Dendritic cell treated with granulocyte-macrophage colony-stimulating factor and Interleukin-4, amounts not matched to agents 40 ng/mL and 50 ng/mL, for 4 days (primary cell): ENCODE measurements at regions not wholly inside any gene's neighbourhood (a gene's known extent, or its start where the extent isn't known, plus 50 kb on each side); places are given as distances from the start of the nearest gene placed in this dataset.

Experiments
- H3K27ac Mint-ChIP-seq: one replicate; pipeline ENCODE4 v1.8.0; 2022; ENCODE audit warnings: mild to moderate bottlenecking, mixed read lengths
- H3K27me3 Mint-ChIP-seq: one replicate; pipeline ENCODE4 v1.8.0; 2022; ENCODE audit warnings: mild to moderate bottlenecking, mixed read lengths
- H3K36me3 Mint-ChIP-seq: one replicate; pipeline ENCODE4 v1.8.0; 2022; ENCODE audit warnings: low read depth, mixed read lengths
- H3K4me1 Mint-ChIP-seq: one replicate; pipeline ENCODE4 v1.8.0; 2022; ENCODE audit warnings: low read depth, mixed read lengths
- H3K4me3 Mint-ChIP-seq: one replicate; pipeline ENCODE4 v1.8.0; 2022; ENCODE audit warnings: mild to moderate bottlenecking, moderate library complexity, mixed read lengths
- H3K9me3 Mint-ChIP-seq: one replicate; pipeline ENCODE4 v1.8.0; 2022; ENCODE audit warnings: mixed read lengths
- intact Hi-C: fragments of 100-400 bp; cut with micrococcal nuclease; formaldehyde crosslinking; loops from one replicate; pipeline ENCODE4 v1.15.0; 2022

DNA sequence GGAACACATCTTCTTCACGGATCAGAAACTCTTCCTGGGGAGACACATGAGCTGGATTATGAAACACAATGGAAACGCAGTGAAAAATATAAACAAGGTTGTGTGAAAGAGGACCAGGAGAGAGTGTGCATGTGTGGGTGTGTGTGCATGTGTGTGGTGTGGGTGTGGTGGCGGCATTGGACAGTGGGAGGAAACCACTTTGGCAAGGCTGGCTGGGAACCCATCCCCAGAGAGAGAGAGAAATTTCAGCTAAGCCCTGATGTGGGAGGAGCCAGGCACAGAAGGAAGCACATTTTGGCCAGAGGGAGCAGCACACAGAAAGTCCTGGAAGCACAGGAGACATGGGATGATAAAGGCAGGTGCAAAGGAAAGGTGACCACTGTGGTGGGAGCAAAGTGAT, 147.6 kb upstream of the COPS8 start:
- H3K36me3 Mint-ChIP-seq: no peaks in the 10 kb centered on the region

DNA sequence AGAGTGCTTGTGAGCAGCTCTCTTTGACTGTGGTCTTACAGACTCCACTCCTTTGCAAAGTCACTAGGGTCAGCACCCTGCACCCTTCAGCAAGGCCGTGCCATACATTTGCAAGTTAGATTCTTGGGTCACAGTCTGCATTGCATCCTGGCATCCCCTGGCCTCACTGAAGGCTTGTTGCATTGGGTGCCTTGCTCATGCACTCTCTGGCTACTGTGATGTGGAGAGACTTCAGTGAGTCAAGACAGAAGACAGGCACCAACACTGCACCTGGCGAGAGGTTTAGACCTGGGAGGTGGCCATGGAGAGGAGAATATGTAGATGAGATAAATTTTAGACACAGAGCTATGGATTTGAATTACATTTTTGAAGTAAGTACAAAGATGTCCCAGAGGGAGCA, 146.4 kb upstream of the COPS8 start:
- Mint-ChIP-seq H3K36me3 (no peaks in the 10 kb centered on the region), H3K4me3 (no peak overlapping the region), H3K27me3 (peaks cover 30% of the 10 kb centered on the region), H3K9me3 (no peaks in the 10 kb centered on the region), H3K27ac (no peak overlapping the region), H3K4me1 (peaks cover 5% of the 10 kb centered on the region)
- intact Hi-C loops: no loop called here

More for the DNA sequence above, 147.6 kb upstream of the COPS8 start:
- Mint-ChIP-seq H3K4me1 (peaks cover 5% of the 10 kb centered on the region), H3K27ac (no peak overlapping the region), H3K4me3 (no peak overlapping the region), H3K9me3 (no peaks in the 10 kb centered on the region), H3K27me3 (peaks cover 27% of the 10 kb centered on the region)
- intact Hi-C loops: no loop called here

DNA sequence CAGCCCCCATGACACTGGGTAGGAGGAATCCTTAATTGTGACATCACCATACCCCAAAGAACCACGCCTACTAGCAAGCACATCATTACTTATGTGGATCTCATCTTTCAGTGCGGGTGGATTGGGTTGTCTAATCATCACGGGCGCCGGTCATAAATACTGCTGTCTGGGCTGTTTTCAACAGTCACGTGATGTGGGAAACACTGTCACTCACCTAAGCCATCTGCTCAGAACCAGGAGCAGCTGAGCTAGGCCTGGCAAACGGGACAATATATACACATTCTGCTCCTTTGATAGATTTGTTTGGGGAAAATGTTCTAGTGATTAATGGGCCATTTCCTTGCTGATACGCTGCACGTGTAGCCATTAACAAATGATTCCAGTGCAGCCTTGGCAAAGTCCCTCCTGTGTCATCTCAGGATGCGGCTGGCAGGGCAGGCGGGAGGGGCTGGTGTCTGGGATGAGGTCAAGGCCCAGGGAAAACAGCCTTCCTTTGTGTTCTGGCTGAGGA, 145.9 kb upstream of the COPS8 start:
- no peaks in the 10 kb centered on the region for H3K36me3 Mint-ChIP-seq
- intact Hi-C loops: no loop called here
- peaks cover 28% of the 10 kb centered on the region for H3K27me3 Mint-ChIP-seq
- H3K4me3 Mint-ChIP-seq: no peak overlapping the region
- no peaks in the 10 kb centered on the region for H3K9me3 Mint-ChIP-seq
- H3K4me1 Mint-ChIP-seq: peaks cover 5% of the 10 kb centered on the region
- no peak overlapping the region for H3K27ac Mint-ChIP-seq

DNA sequence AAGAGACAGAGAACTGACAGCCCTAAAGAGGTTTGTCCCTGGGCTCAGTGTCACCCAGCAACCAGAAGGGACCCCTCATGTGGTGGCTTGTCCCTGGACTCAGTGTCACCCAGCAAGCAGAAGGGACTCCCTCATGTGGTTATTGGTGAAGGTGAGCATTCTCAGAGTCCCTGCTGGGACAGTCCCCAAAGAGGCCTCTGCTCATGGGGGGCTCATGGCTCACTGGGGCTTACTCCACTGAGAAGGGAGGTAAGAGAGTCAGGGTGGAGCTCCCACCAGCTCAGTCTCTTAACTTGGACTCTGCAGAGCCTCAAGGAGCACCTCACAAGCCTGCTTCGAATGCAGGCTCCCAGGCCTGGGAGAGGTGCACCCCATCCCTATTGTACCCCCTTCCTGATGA, 145.2 kb upstream of the COPS8 start:
- H3K4me3 Mint-ChIP-seq: no peak overlapping the region
- peaks cover 5% of the 10 kb centered on the region for H3K4me1 Mint-ChIP-seq
- peaks cover 21% of the 10 kb centered on the region for H3K27me3 Mint-ChIP-seq
- no peaks in the 10 kb centered on the region for H3K9me3 Mint-ChIP-seq
- intact Hi-C loops: no loop called here
- no peaks in the 10 kb centered on the region for H3K36me3 Mint-ChIP-seq
- H3K27ac Mint-ChIP-seq: no peak overlapping the region

DNA sequence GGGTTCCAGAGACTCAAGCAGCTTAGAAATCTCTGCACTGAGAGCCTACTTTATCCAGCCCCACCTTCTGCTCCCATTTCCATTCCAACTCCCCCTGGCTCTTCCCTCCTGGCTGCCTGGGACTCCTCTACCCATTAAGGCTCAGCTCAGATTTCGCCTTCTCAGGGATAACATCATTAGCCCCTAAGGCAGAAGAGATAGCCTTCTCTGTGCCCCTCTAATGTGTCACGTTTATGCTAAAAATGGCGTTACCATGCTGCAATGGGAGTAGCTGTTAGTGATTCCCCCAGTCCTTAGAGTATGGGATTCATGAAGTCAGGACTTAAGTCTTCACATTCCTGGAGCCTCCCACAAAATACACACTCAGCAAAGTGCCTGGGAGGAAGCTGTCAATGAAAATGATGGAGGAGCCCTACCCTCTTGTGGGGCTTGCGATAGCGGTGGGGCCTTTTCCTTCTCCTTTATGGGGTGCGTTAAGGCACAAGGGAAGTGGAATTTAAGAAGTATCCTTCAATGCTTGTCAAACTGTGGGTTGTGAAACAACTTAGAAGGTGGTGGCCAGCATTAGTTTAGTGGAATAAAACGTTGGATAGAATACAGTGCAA, 144.7 kb upstream of the COPS8 start:
- Mint-ChIP-seq H3K36me3 (no peaks in the 10 kb centered on the region), H3K27me3 (peaks cover 17% of the 10 kb centered on the region), H3K9me3 (no peaks in the 10 kb centered on the region), H3K4me3 (no peak overlapping the region), H3K4me1 (peaks cover 5% of the 10 kb centered on the region), H3K27ac (no peak overlapping the region)
- intact Hi-C loops: no loop called here

DNA sequence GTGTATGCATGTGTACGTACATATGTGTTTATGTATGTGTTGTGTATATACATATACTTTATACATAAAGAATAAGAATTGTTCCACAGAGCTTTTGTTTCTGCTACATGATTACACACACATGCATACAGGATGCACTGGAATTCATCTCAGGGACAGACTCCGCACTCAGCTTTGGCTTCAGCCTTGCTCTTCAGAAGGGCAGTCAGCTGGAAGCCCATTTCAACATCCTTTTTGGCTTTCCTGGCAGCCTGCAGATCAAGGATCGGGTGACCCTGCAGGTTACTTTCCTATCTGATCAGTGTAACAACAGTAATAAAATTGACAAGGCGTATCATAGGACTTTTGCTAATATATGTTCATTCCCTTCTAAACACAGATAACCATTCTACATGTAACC, 144.1 kb upstream of the COPS8 start:
- Mint-ChIP-seq H3K36me3 (no peaks in the 10 kb centered on the region), H3K4me1 (peaks cover 5% of the 10 kb centered on the region), H3K9me3 (no peaks in the 10 kb centered on the region), H3K27ac (no peak overlapping the region), H3K27me3 (peaks cover 20% of the 10 kb centered on the region), H3K4me3 (no peak overlapping the region)
- intact Hi-C loops: no loop called here

DNA sequence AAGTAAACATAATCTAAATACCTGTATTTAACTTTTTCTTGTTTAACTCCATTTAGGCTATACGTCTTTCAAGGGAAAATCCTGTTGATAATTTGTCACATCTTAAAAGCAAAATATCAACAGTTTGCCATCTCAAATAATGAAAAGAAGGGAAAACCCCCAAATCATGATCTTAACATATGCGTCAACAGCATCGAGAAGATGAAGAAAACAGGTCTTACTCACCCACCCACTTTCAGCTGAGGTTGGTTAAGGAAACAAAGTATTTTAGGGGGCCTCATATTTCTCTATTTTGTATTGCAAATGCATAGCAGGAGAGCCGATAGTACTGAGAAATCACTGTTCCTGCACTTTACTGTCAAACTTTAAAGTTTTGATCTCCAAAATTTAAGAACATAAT, 143.1 kb upstream of the COPS8 start:
- Mint-ChIP-seq H3K36me3 (no peaks in the 10 kb centered on the region), H3K9me3 (no peaks in the 10 kb centered on the region)
- intact Hi-C loops: no loop called here

DNA sequence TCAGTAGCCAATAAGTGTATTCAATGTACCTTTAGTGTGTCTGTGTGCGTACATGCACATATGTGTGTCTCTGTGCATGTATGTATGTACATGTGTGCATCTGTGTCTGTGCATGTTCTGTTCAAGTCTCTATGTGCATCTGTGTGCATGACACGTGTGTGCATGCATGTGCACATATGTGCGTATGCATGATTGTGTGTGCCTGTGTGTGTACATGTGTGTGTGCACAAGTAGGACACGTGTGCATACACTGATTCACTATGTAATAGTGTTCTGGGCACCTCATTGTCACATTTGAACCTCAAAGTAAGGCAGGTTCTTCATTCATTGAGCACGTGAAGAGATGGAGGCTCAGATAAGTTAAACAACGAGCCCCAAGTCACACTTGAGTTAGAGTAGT, 142.6 kb upstream of the COPS8 start:
- Mint-ChIP-seq H3K27ac (no peak overlapping the region), H3K27me3 (peaks cover 18% of the 10 kb centered on the region), H3K9me3 (no peaks in the 10 kb centered on the region), H3K4me1 (peaks cover 4% of the 10 kb centered on the region), H3K36me3 (no peaks in the 10 kb centered on the region), H3K4me3 (no peak overlapping the region)
- intact Hi-C loops: no loop called here

More for the DNA sequence above, 143.1 kb upstream of the COPS8 start:
- H3K4me3 Mint-ChIP-seq: no peak overlapping the region
- peaks cover 5% of the 10 kb centered on the region for H3K4me1 Mint-ChIP-seq
- H3K27ac Mint-ChIP-seq: no peak overlapping the region
- H3K27me3 Mint-ChIP-seq: peaks cover 18% of the 10 kb centered on the region

DNA sequence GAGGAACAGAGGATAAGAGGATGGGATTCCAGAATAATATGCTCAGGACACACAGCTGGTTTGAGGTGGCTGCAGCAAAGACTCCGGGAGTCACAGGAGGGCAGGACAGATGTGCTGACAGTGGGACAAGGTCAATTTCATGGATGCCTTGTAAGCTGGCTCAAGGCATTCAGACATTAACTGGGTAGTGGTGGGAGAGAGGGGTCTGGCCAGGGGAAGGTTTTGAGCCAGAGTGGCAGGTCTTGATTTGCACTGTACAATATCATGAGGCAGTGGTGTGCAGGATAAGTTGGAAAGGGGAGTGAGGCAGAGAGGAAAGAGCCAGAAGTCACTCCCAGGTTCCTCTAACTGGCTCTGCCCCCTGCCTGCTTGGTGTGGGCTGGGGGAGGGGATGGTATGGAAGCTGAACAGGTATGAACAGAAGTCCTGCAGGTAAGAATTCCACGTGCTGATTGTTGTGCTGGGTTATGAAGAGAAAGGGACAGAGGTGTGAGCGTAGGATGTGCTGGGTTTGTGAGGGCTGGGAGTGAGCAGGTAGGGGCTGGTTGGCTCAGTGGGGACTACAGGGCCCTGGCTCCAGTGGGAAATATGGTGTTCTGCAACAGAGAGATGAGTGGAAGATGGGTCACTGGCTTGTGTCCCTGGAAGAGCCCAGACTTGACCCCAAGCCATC, 141.7 kb upstream of the COPS8 start:
- Mint-ChIP-seq H3K27ac (no peak overlapping the region), H3K4me1 (peaks cover 2% of the 10 kb centered on the region)

DNA sequence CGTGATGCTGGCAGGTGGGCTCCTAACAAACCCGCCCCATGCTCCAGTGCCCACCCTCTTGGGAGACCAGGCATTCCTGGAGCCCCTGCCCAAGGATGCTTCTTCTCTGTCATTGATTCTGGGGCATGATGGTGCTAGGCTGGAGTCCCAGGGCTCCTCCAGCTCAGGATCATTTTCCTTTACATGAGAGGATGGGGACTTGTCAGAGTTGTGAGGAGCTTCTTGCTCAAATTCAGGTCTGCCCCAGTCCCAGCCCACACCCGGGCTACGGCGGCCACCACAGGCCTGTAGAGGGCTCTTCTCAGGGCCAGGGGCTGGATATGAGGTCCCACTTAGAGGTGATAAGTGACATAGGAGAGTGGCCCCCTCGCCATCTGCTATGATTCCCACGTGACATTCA, 141.1 kb upstream of the COPS8 start:
- H3K9me3 Mint-ChIP-seq: no peaks in the 10 kb centered on the region
- H3K36me3 Mint-ChIP-seq: no peaks in the 10 kb centered on the region
- intact Hi-C loops: no loop called here
- peaks cover 22% of the 10 kb centered on the region for H3K27me3 Mint-ChIP-seq
- H3K27ac Mint-ChIP-seq: no peak overlapping the region
- no peak overlapping the region for H3K4me3 Mint-ChIP-seq
- H3K4me1 Mint-ChIP-seq: peaks cover 7% of the 10 kb centered on the region

More for the DNA sequence above, 141.7 kb upstream of the COPS8 start:
- H3K9me3 Mint-ChIP-seq: no peaks in the 10 kb centered on the region
- intact Hi-C loops: no loop called here
- H3K36me3 Mint-ChIP-seq: no peaks in the 10 kb centered on the region
- H3K27me3 Mint-ChIP-seq: peaks cover 19% of the 10 kb centered on the region
- H3K4me3 Mint-ChIP-seq: no peak overlapping the region

DNA sequence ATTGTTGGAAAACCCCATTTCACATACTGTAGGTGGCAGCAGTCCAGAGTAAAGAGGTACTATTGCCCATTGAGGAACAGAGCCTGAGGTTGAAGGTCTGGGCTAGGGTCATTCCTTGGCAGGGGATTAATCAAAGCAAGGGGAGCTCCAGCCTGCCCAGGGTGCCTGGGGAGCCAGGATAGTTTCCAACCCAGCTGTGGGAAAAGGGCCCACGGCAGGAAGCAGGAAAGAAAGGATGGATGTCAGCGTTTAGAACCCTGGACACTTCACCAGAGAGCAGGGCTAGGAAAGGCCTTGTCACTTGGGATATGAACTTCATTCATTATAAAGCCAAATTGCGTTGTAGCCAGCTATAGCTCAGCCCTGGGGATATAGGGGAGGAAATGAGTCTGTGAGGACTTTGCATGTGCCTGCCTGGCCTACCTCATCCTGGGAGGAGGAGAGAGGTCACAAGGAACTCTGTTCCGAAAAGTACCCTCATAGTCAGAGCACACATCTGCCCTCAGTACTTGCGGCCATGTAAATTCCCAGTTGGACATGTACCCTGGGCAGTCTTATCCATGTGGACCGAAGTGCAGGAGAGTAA, 140.2 kb upstream of the COPS8 start:
- Mint-ChIP-seq H3K4me1 (peaks cover 10% of the 10 kb centered on the region), H3K27me3 (peaks cover 20% of the 10 kb centered on the region), H3K27ac (no peak overlapping the region), H3K9me3 (no peaks in the 10 kb centered on the region), H3K36me3 (no peaks in the 10 kb centered on the region), H3K4me3 (no peak overlapping the region)
- intact Hi-C loops: no loop called here

DNA sequence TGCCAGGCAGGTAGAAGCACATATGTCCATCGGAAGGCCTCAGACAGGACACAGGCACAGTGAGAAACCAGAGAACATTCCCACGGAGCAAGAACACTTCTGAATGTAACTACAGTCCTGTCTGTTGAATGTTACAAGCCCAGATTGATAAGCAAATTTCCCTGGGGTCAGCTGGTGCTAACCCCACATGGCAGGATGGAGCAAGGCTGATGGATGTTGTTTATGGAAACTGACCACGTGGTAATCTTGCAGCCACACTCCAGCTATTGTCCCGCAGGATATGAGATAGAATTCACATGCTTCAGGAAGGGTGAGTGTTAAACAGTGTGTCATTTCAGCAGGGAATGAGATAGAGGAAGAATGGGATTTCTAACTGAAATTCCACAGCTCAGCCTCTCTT, 138.8 kb upstream of the COPS8 start:
- Mint-ChIP-seq H3K36me3 (no peaks in the 10 kb centered on the region), H3K9me3 (peaks cover 9% of the 10 kb centered on the region), H3K27me3 (peaks cover 22% of the 10 kb centered on the region), H3K27ac (no peak overlapping the region), H3K4me3 (no peak overlapping the region), H3K4me1 (peaks cover 10% of the 10 kb centered on the region)
- intact Hi-C loops: no loop called here

DNA sequence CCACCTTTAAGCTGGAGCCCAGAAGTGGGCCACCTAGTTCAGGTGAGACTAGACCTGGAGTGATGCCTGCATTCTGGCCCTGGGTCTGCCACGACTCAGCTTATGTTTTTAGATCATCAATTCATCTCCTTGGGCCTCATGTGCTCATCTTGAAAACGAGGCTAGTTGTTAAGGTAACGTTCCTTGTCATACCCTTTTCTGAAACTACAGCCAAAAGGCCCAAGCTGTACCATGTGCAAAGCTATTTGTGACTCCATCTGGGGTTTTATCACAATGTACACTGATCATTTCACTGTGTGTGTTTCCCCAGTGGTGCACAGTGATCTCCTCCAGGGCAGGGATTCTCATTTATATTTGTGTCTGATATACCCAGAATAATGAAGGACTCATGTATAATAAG, 138.4 kb upstream of the COPS8 start:
- Mint-ChIP-seq H3K27ac (no peak overlapping the region), H3K4me1 (peaks cover 10% of the 10 kb centered on the region), H3K9me3 (peaks cover 13% of the 10 kb centered on the region), H3K4me3 (no peak overlapping the region), H3K36me3 (no peaks in the 10 kb centered on the region), H3K27me3 (peaks cover 25% of the 10 kb centered on the region)
- intact Hi-C loops: no loop called here

DNA sequence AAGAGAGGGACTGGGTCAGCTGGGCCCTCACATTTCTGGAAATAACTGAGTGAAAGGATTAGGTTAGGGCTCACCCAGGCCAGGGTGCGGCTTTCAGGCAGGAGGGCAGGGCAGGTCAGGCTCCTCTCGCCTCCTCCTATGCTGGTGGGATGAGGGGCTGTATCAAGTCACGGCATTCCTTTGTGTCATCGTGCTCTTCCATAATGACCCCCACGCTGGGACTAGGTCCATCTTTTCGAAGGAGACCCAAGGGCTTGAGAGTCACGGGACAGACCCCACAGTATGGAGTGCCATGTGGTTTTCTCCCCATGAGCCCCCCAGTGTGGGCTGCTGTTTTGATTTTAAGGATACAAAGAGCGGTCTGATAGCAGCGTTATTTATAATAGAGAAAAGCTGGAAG, 137.8 kb upstream of the COPS8 start:
- no peak overlapping the region for H3K27ac Mint-ChIP-seq
- peaks cover 14% of the 10 kb centered on the region for H3K9me3 Mint-ChIP-seq
- no peak overlapping the region for H3K4me3 Mint-ChIP-seq
- peaks cover 25% of the 10 kb centered on the region for H3K27me3 Mint-ChIP-seq
- intact Hi-C loops: no loop called here
- H3K36me3 Mint-ChIP-seq: no peaks in the 10 kb centered on the region
- peaks cover 12% of the 10 kb centered on the region for H3K4me1 Mint-ChIP-seq
